Rectal smooth muscle tissue (tissue), 1 donor: ENCODE measurements at regions not wholly inside any gene's neighbourhood (a gene's known extent, or its start where the extent isn't known, plus 50 kb on each side); places are given as distances from the start of the nearest gene placed in this dataset.
"Not testable (repeated sequence)": the region's sequence is repeated elsewhere in the genome, so short reads cannot be mapped to it uniquely, and the experiment has no call there.

Experiments used
- H3K27ac ChIP-seq: one replicate; pipeline ENCODE4 v1.7.0; 2013; ENCODE audit warnings: low read depth, low read length, inconsistent platforms
- H3K27me3 ChIP-seq: one replicate; pipeline ENCODE4 v1.7.0; 2013; ENCODE audit warnings: low read length; ENCODE audit not compliant: control insufficient read depth, insufficient read depth
- H3K36me3 ChIP-seq: one replicate; pipeline ENCODE4 v1.7.0; 2013; ENCODE audit warnings: low read length; ENCODE audit not compliant: control insufficient read depth, insufficient read depth
- H3K4me1 ChIP-seq: one replicate; pipeline ENCODE4 v1.7.0; 2013; ENCODE audit warnings: low read length; ENCODE audit not compliant: control insufficient read depth, insufficient read depth
- H3K4me3 ChIP-seq: one replicate; pipeline ENCODE4 v1.7.0; 2013; ENCODE audit warnings: low read length
- H3K9ac ChIP-seq: one replicate; pipeline ENCODE4 v1.7.0; 2013; ENCODE audit warnings: low read length

- no peak overlapping the region for H3K27ac ChIP-seq
- H3K36me3 ChIP-seq: no peaks in the 10 kb centered on the region
- no peaks in the 10 kb centered on the region for H3K4me1 ChIP-seq
- H3K4me3 ChIP-seq: no peak overlapping the region
- H3K27me3 ChIP-seq: no peaks in the 10 kb centered on the region
- H3K9ac ChIP-seq: no peak overlapping the region
Observed at GRCh38 chr13:22929381-22930126, 251.2 kb upstream of the SGCG start.

GRCh38 chr13:22931576-22931975 is 249.2 kb upstream of the SGCG start:
- H3K4me3 ChIP-seq: no peak overlapping the region
- H3K27ac ChIP-seq: no peak overlapping the region
- no peaks in the 10 kb centered on the region for H3K27me3 ChIP-seq
- no peaks in the 10 kb centered on the region for H3K36me3 ChIP-seq
- H3K4me1 ChIP-seq: no peaks in the 10 kb centered on the region
- H3K9ac ChIP-seq: no peak overlapping the region

GRCh38 chr13:22932632-22933412 is 248.0 kb upstream of the SGCG start:
- not testable (repeated sequence) for H3K4me1 ChIP-seq, H3K27ac ChIP-seq, H3K4me3 ChIP-seq, H3K9ac ChIP-seq, H3K36me3 ChIP-seq, H3K27me3 ChIP-seq

- H3K9ac ChIP-seq: no peak overlapping the region
- H3K4me1 ChIP-seq: no peaks in the 10 kb centered on the region
- H3K27me3 ChIP-seq: no peaks in the 10 kb centered on the region
- H3K27ac ChIP-seq: no peak overlapping the region
- no peak overlapping the region for H3K4me3 ChIP-seq
- no peaks in the 10 kb centered on the region for H3K36me3 ChIP-seq
Observed at GRCh38 chr13:22933571-22934181, 247.1 kb upstream of the SGCG start.

- Histone ChIP-seq H3K4me1 (no peaks in the 10 kb centered on the region), H3K4me3 (no peak overlapping the region), H3K27ac (no peak overlapping the region), H3K27me3 (no peaks in the 10 kb centered on the region), H3K36me3 (no peaks in the 10 kb centered on the region), H3K9ac (no peak overlapping the region)
Observed at GRCh38 chr13:22934744-22935523, 245.8 kb upstream of the SGCG start.

- Histone ChIP-seq H3K4me3 (no peak overlapping the region), H3K27me3 (no peaks in the 10 kb centered on the region), H3K4me1 (no peaks in the 10 kb centered on the region), H3K36me3 (no peaks in the 10 kb centered on the region), H3K9ac (no peak overlapping the region), H3K27ac (no peak overlapping the region)
Observed at GRCh38 chr13:22936228-22936627, 244.6 kb upstream of the SGCG start.

GRCh38 chr13:22937241-22937640 is 243.5 kb upstream of the SGCG start:
- H3K4me1 ChIP-seq: no peaks in the 10 kb centered on the region
- H3K36me3 ChIP-seq: no peaks in the 10 kb centered on the region
- no peaks in the 10 kb centered on the region for H3K27me3 ChIP-seq
- no peak overlapping the region for H3K4me3 ChIP-seq
- H3K27ac ChIP-seq: no peak overlapping the region
- H3K9ac ChIP-seq: no peak overlapping the region

- H3K27me3 ChIP-seq: no peaks in the 10 kb centered on the region
- H3K4me1 ChIP-seq: no peaks in the 10 kb centered on the region
- H3K9ac ChIP-seq: no peak overlapping the region
- H3K27ac ChIP-seq: no peak overlapping the region
- no peak overlapping the region for H3K4me3 ChIP-seq
- H3K36me3 ChIP-seq: no peaks in the 10 kb centered on the region
Observed at GRCh38 chr13:22937953-22938352, 242.8 kb upstream of the SGCG start.

- Histone ChIP-seq H3K4me3 (no peak overlapping the region), H3K27ac (no peak overlapping the region), H3K36me3 (no peaks in the 10 kb centered on the region), H3K9ac (no peak overlapping the region), H3K27me3 (no peaks in the 10 kb centered on the region), H3K4me1 (no peaks in the 10 kb centered on the region)
Observed at GRCh38 chr13:22938576-22938975, 242.2 kb upstream of the SGCG start.

GRCh38 chr13:22939157-22939556 is 241.6 kb upstream of the SGCG start:
- no peaks in the 10 kb centered on the region for H3K36me3 ChIP-seq
- H3K9ac ChIP-seq: no peak overlapping the region
- H3K4me3 ChIP-seq: no peak overlapping the region
- no peak overlapping the region for H3K27ac ChIP-seq
- no peaks in the 10 kb centered on the region for H3K4me1 ChIP-seq
- H3K27me3 ChIP-seq: no peaks in the 10 kb centered on the region

GRCh38 chr13:22940090-22940710 is 240.6 kb upstream of the SGCG start:
- H3K9ac ChIP-seq: no peak overlapping the region
- no peaks in the 10 kb centered on the region for H3K4me1 ChIP-seq
- no peaks in the 10 kb centered on the region for H3K36me3 ChIP-seq
- no peak overlapping the region for H3K4me3 ChIP-seq
- H3K27ac ChIP-seq: no peak overlapping the region
- no peaks in the 10 kb centered on the region for H3K27me3 ChIP-seq

GRCh38 chr13:22940736-22941135 is 240.0 kb upstream of the SGCG start:
- no peaks in the 10 kb centered on the region for H3K36me3 ChIP-seq
- H3K27ac ChIP-seq: no peak overlapping the region
- H3K9ac ChIP-seq: no peak overlapping the region
- no peaks in the 10 kb centered on the region for H3K4me1 ChIP-seq
- H3K4me3 ChIP-seq: no peak overlapping the region
- H3K27me3 ChIP-seq: no peaks in the 10 kb centered on the region
